ENCODE measurements at regions not wholly inside any gene's neighbourhood (a gene's known extent, or its start where the extent isn't known, plus 50 kb on each side); places are given as distances from the start of the nearest gene placed in this dataset.

GRCh38 chr3:81043009-81043408 lies 718.4 kb downstream of the GBE1 start:
- no peak for DNase-seq

GRCh38 chr3:81041331-81041730 lies 720.1 kb downstream of the GBE1 start:
- no peak for DNase-seq

DNA sequence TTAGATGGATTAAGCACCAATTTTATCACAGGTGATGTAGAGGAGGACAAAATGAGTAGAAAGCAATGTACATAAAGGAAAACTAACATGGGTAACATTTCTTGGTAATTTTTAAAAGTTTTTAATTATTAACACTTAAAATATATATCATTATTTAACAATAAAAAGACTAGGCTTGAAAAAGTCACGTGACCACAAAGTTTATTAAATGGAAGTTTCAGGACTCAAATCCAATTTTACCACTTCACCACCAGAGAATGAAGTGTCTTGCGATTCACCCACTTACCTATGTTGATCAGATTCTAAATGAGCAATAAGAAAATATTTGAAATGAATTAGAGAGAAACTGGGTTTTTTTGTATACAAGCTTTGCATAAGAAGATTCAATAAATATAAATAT lies 721.3 kb downstream of the GBE1 start:
- DNase-seq, result no peak

- no peak for DNase-seq
Measured at GRCh38 chr3:81033684-81034083, 727.8 kb downstream of the GBE1 start.

- DNase-seq, result no peak
Measured at GRCh38 chr3:81033185-81033584, 728.3 kb downstream of the GBE1 start.

GRCh38 chr3:81029861-81030260 lies 731.6 kb downstream of the GBE1 start:
- no peak for DNase-seq

- DNase-seq, result no peak
Measured at GRCh38 chr3:81027344-81027743, 734.1 kb downstream of the GBE1 start.

DNA sequence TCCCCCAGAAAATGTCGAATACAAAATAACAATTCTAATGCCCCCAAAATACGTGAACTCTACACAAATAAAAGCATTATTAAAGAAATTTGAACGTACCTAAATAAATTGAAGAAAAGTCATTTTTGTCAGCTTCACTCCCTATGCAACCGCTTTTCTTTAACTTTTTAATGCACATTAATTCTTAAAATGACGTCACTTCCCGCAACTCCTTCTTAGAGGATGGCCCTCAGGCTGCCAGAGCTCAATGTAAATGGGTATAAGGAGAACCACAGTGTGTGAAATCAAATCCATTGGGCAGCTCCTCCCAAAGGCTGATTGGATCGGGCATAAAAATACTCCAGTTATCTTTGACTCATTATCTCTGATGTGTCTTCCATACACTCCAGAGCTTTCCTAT lies 736.9 kb downstream of the GBE1 start:
- DNase-seq, result no peak

- DNase-seq, result no peak
Measured at GRCh38 chr3:81022339-81022738, 739.1 kb downstream of the GBE1 start.

DNA sequence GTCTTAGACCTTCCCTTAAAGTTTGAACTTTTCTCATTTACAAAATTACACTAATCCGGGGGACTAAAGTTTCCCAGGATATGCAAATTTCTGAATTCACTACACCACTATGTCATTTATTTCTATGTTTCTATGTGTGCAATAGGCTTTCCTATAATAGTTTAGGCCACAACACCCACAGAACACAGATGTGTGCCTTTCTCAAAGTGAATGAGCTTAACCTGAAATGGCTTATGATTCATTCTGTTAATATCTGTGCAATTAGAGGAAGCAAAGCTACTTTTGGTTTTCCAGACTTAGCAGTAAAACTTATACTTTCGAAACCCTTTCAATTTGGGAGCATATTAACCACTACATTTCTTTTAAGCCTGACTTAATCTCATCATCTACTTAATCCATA lies 748.1 kb downstream of the GBE1 start:
- DNase-seq, result peak in 1 of 2 donors; percentile 3

DNA sequence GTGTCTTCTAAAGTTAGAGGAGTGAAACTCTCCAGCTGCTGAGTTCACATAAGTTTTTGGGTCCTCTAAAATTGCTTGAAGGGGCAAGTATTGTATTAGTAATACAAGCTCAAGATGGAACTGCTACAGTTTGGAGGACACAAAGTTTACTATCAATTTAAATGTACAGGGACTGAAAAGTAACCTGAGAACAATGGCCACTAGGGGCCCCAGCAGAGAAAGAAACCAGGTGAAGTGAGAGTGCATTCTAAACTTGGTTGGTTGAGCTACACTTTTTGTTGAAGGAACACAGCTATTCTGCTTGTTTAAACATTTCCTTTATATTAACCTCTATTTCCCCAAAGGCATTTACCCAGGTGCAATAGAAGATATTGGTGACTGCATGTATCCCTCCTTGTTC lies 755.5 kb downstream of the GBE1 start:
- no peak for DNase-seq

DNA sequence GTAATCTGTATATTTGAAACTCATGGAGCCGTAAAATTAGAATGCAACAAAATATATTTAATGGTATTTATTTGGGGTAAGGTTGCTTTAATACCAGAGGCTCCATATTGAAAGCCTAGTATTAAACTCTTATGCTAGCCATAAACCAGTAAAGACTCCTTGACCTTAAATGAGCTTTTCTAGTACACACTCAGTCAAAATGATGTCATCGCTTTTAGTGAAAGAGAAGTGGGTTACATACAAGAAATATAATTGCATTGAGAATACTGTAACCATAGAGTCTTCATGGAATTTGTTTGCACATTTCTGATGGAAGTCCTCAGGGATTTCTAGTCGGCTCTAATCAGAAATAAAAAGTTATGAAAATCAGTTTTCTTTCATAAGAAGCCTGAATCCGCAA lies 757.6 kb downstream of the GBE1 start:
- no peak for DNase-seq

DNA sequence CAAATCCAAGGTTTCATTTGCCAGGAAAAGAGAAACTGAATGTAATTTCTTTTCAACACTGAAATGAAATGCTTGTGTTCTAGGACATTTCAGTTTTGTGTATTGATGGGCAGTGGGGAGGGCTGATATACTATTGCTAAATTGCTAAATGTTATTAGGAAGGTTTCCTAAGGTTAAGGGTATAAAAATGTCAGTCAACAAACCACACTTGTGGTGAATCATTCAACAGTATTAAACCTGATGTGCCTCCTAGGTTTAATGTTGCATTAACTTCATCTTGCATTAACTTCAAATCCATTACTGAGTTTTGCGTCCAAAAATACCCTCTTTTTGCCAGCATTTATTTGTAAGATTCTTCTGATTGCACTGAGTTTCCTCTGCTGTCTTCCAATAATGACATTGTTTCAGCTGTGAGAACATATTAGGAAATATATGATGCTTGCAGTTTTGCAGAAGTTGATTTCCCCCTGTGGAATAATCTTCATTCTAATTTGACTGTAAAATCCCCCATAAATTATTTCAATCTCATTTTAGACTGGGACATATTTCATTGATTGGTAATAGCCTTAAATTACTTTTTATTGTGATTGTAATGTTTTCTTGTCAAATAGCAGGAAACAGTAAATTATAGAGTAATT lies 758.3 kb downstream of the GBE1 start:
- no peak for DNase-seq

GRCh38 chr3:80999481-80999880 lies 762.0 kb downstream of the GBE1 start:
- no peak for DNase-seq

DNA sequence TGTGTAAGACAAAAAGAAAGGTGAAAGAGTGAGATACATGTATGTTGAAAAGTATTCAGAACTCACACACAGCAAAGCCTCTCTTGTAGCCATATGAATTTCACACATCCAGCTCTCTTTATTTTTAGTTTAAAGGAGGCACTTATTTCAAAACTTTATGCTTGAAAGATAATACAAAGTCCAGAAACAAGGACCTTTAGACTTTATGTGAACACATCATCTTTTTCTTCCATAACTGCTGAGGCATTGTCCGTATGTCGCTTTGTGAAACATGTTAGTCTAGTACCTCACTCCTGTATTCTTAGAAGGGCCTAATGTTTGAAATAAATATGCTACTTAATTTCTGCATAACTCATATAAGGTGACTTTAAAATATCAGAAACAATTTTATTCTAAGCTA lies 763.4 kb downstream of the GBE1 start:
- DNase-seq, result no peak

DNA sequence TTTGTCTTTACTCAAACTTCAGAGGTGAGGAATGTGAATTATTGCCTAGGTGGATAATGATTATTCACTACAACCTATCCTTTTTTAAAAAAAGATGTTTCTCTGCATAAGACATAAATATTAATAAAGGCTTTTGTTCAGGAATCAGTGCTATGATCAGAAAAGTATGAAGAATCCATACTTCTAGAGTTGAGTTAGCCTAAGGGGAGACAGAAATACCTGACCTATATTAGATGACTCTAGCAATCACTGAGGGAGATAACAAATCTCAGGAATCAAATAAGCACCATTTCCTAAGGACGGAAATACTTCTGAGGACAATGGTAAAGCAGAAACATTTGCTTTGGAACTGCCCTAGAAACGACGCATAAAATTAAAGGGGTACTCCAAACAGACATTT lies 763.8 kb downstream of the GBE1 start:
- DNase-seq, result no peak

- no peak for DNase-seq
Measured at GRCh38 chr3:80994767-80995166, 766.7 kb downstream of the GBE1 start.

- DNase-seq, result no peak
Measured at GRCh38 chr3:80994085-80994665, 767.3 kb downstream of the GBE1 start.

- DNase-seq, result no peak
Measured at GRCh38 chr3:80993241-80993945, 768.1 kb downstream of the GBE1 start.

GRCh38 chr3:80983753-80984152 lies 777.7 kb downstream of the GBE1 start:
- DNase-seq, result no peak

- DNase-seq, result no peak
Measured at GRCh38 chr3:80978216-80978969, 783.1 kb downstream of the GBE1 start.

DNA sequence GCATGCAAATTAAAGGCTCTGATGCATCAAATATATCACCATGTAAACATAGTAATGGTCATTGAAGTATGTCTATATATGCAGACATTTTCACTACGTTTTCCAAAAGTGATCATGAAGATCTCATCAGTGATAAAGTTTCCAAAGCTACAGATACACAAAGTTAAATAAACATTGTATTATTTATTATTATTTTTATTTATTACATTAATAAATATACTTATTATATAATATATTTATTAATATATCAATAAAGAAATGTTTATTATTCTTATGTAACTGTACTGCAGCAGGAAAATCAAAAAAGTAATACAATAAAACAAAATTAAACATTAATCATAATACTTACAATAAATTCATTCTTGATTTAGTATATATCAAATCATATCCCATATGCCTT lies 791.2 kb downstream of the GBE1 start:
- no peak for DNase-seq

DNA sequence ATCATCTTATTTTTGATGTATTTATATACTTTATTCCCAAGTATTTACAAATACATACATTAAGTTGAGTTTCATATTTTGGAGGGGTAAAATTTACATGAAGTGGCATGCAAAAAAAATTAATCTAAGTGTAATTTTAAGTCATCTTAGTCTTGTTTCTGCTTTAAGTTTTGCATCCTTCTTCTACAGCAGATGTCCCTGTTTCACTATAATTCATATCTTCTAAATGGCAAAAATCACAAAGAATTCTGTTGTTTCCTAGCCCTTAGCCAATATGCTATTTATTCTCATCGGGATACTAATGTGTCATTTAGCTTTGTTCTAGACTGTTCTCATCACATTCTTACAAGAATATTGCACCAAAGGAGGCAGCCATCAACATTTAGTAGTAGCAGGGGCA lies 831.9 kb downstream of the GBE1 start:
- DNase-seq, result no peak

DNA sequence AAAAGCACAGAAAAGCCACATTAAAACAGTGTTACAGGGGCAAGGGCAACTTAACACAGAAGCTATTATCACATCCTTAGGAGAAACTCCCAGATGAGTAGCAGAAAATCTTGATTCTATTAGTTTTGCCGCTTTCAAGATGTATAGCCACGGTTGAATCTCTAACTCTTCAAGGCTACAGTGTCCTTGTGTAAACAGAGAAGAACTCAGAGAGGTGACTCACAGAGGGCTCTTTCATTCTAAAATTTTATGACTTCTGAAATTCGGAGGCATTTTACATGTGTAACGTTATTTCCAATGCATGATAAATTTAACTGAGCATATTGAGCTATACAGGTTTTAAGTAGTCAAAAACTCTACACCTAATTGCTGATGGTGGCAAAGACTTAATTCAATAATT lies 846.6 kb downstream of the GBE1 start:
- DNase-seq, result no peak
